Stimulated activated CD4-positive, alpha-beta T cell treated with anti-CD3 and anti-CD28 coated beads, Interleukin-2, amount 100 ng/mL, for 24 hours (primary cell): ENCODE measurements at regions not wholly inside any gene's neighbourhood (a gene's known extent, or its start where the extent isn't known, plus 50 kb on each side); places are given as distances from the start of the nearest gene placed in this dataset.
"Not testable (repeated sequence)": the region's sequence is repeated elsewhere in the genome, so short reads cannot be mapped to it uniquely, and the experiment has no call there.

Experiments
- DNase-seq, 2 donors: peaks; one replicate each; pipeline ENCODE4 v3.0.0-alpha.2; 2020

GRCh38 chr15:69903470-69904469 lies 193.9 kb downstream of the TLE3 start:
- DNase-seq = no peak

GRCh38 chr15:69906256-69907185 lies 191.2 kb downstream of the TLE3 start:
- no peak for DNase-seq

- DNase-seq = no peak
Observed at GRCh38 chr15:69908060-69908459, 189.7 kb downstream of the TLE3 start.

GRCh38 chr15:69908590-69909420 lies 188.9 kb downstream of the TLE3 start:
- no peak for DNase-seq

GRCh38 chr15:69909719-69910444 lies 187.8 kb downstream of the TLE3 start:
- no peak for DNase-seq

- no peak for DNase-seq
Observed at GRCh38 chr15:69910514-69910913, 187.2 kb downstream of the TLE3 start.

- DNase-seq = no peak
Observed at GRCh38 chr15:69912116-69912515, 185.6 kb downstream of the TLE3 start.

GRCh38 chr15:69914040-69914439 lies 183.7 kb downstream of the TLE3 start:
- DNase-seq = no peak

GRCh38 chr15:69914960-69915359 lies 182.8 kb downstream of the TLE3 start:
- DNase-seq = no peak

GRCh38 chr15:69916169-69916785 lies 181.4 kb downstream of the TLE3 start:
- DNase-seq = no peak

- no peak for DNase-seq
Observed at GRCh38 chr15:69917056-69917455, 180.7 kb downstream of the TLE3 start.

- DNase-seq = no peak
Observed at GRCh38 chr15:69919816-69920215, 177.9 kb downstream of the TLE3 start.

GRCh38 chr15:69920221-69920620 lies 177.5 kb downstream of the TLE3 start:
- no peak for DNase-seq

GRCh38 chr15:69921626-69922619 lies 175.8 kb downstream of the TLE3 start:
- DNase-seq = no peak

- no peak for DNase-seq
Observed at GRCh38 chr15:69924531-69924930, 173.2 kb downstream of the TLE3 start.

GRCh38 chr15:69926006-69926405 lies 171.7 kb downstream of the TLE3 start:
- DNase-seq = no peak

GRCh38 chr15:69926721-69927120 lies 171.0 kb downstream of the TLE3 start:
- no peak for DNase-seq

- not testable (repeated sequence) for DNase-seq
Observed at GRCh38 chr15:69928890-69929289, 168.8 kb downstream of the TLE3 start.

GRCh38 chr15:69929905-69930630 lies 167.6 kb downstream of the TLE3 start:
- DNase-seq = no peak
